HepG2 (cell line): ENCODE measurements at regions not wholly inside any gene's neighbourhood (a gene's known extent, or its start where the extent isn't known, plus 50 kb on each side); places are given as distances from the start of the nearest gene placed in this dataset.

ENCODE experiments used
- ATAC-seq: fragments of 200-7000 bp; cut with Tn5 transposase; 3 replicates; pipeline ENCODE4 v1.9.1; 2020; ENCODE audit warnings: mild to moderate bottlenecking, moderate library complexity
- BruUV-seq: library from RNA; stranded (reverse); fragments of 400-500 nt; replicated peaks from 2 replicates; lab custom pipeline; 2021; lab: Mats Ljungman, UMichigan
- CTCF ChIA-PET: fragments of 300-600 bp; formaldehyde crosslinking; extraction: SDS; loops from one replicate; lab custom pipeline; 2021; ENCODE audit warnings: low total read pairs, inconsistent platforms, low intra/inter-chr PET ratio; lab: Yijun Ruan, JAX
- POLR2A ChIA-PET: fragments of 350-600 bp; sonication (Branson Sonifier 250); formaldehyde crosslinking; loops from one replicate; lab custom pipeline; 2020; ENCODE audit warnings: antibody characterized with exemption, inconsistent platforms; lab: Yijun Ruan, JAX
- DNase-seq: peaks from one replicate; pipeline ENCODE4 v3.0.0-alpha.2; 2015; ENCODE audit warnings: low spot score
- FAIRE-seq: peaks from 3 replicates; lab custom pipeline; 2011; peaks lifted over from hg19 to GRCh38; lab: Jason Lieb, UNC
- H2AFZ ChIP-seq: one replicate; pipeline ENCODE4 v1.6.1; 2011; ENCODE audit warnings: low read length, inconsistent platforms
- H3K27ac ChIP-seq: fragments of 300-600 bp; 3 replicates; pipeline ENCODE4 v1.8.0; 2011; ENCODE audit warnings: mixed run types, mild to moderate bottlenecking, mixed read lengths, low read length, inconsistent platforms; ENCODE audit not compliant: insufficient read depth; ENCODE audit errors: extremely low read length
- H3K27me3 ChIP-seq, 2 experiments: fragments of 200-600 bp in 1 of 2; 2 replicates in 1 of 2; 3 replicates in 1 of 2; pipeline versions ENCODE4 v1.6.0 to v1.8.0; 2011; ENCODE audit warnings: low read length in 2 of 2, mild to moderate bottlenecking in 2 of 2, moderate library complexity in 2 of 2, inconsistent platforms in 1 of 2; ENCODE audit not compliant: insufficient read depth in 2 of 2, control insufficient read depth in 1 of 2
- H3K36me3 ChIP-seq, 2 experiments: fragments of 200-600 bp in 1 of 2; replicated peaks in 1 of 2; 2 replicates in 1 of 2; 3 replicates in 1 of 2; pipeline versions ENCODE4 v1.5.1 to v1.8.0; 2011; ENCODE audit warnings: low read length in 2 of 2, inconsistent platforms in 1 of 2; ENCODE audit not compliant: insufficient read depth in 2 of 2, control insufficient read depth in 1 of 2
- H3K4me1 ChIP-seq: 2 replicates; pipeline ENCODE4 v1.5.1; 2012; ENCODE audit warnings: low read length, inconsistent platforms; ENCODE audit not compliant: insufficient read depth
- H3K4me2 ChIP-seq: 2 replicates; pipeline ENCODE4 v1.6.0; 2011; ENCODE audit warnings: low read depth, low read length, inconsistent platforms
- H3K4me3 ChIP-seq, 3 experiments: fragments of 200-600 bp in 1 of 3; sonication (generic), shearing (Covaris generic) in 1 of 3; replicated peaks in 1 of 3; 2 replicates each; pipeline ENCODE4 v1.5.1; 2011 to 2016; ENCODE audit warnings: low read length in 3 of 3, inconsistent platforms in 2 of 3, low read depth in 2 of 3, mild to moderate bottlenecking in 2 of 3, control low read depth in 1 of 3, mixed read lengths in 1 of 3; ENCODE audit not compliant: insufficient read depth in 1 of 3
- H3K79me2 ChIP-seq: one replicate; pipeline ENCODE4 v1.6.1; 2011; ENCODE audit warnings: low read length, inconsistent platforms; ENCODE audit not compliant: insufficient read depth
- H3K9ac ChIP-seq: 2 replicates; pipeline ENCODE4 v1.6.0; 2011; ENCODE audit warnings: mild to moderate bottlenecking, low read depth, low read length, inconsistent platforms; ENCODE audit not compliant: insufficient read depth
- H3K9me3 ChIP-seq: 2 replicates; pipeline ENCODE4 v1.5.1; 2012; ENCODE audit warnings: mild to moderate bottlenecking, low read length
- H4K20me1 ChIP-seq: 2 replicates; pipeline ENCODE4 v1.6.0; 2011; ENCODE audit warnings: inconsistent platforms, mild to moderate bottlenecking, low read length, moderate library complexity; ENCODE audit not compliant: insufficient read depth
- DR1 ChIP-seq: sonication (generic); formaldehyde crosslinking; IDR thresholded peaks from 2 replicates; pipeline ENCODE4 v1.8.0; 2021; ENCODE audit warnings: mild to moderate bottlenecking, missing genetic modification reagents, inconsistent platforms
- E2F2 ChIP-seq: sonication (generic); formaldehyde crosslinking; IDR thresholded peaks from 2 replicates; pipeline ENCODE4 v1.4.0; 2020; ENCODE audit warnings: missing genetic modification reagents, borderline replicate concordance
- HDAC1 ChIP-seq: sonication (generic); formaldehyde crosslinking; IDR thresholded peaks from 2 replicates; pipeline ENCODE4 v1.5.1; 2020; ENCODE audit warnings: mild to moderate bottlenecking, missing genetic modification reagents
- HIVEP1 ChIP-seq: sonication (generic); formaldehyde crosslinking; IDR thresholded peaks from 2 replicates; pipeline ENCODE4 v1.4.0; 2020; ENCODE audit warnings: mild to moderate bottlenecking, missing genetic modification reagents
- HMGA1 ChIP-seq: sonication (generic); formaldehyde crosslinking; conservative IDR thresholded peaks from 2 replicates; pipeline ENCODE4 v1.4.0; 2020; ENCODE audit warnings: missing genetic modification reagents
- HNF1B ChIP-seq: sonication (generic); formaldehyde crosslinking; IDR thresholded peaks from 2 replicates; pipeline ENCODE4 v1.5.1; 2020; ENCODE audit warnings: mild to moderate bottlenecking, moderate library complexity, missing genetic modification reagents
- MAFF ChIP-seq: IDR thresholded peaks from 2 replicates; pipeline ENCODE4 v1.6.1; 2011; ENCODE audit warnings: low read depth, low read length, improper control_type of control experiment
- POLR2G ChIP-seq: fragments of 200-400 bp; formaldehyde crosslinking; IDR thresholded peaks from 2 replicates; pipeline ENCODE4 v1.6.1; 2018; ENCODE audit warnings: mild to moderate bottlenecking, low read depth, low read length, moderate library complexity
- RARA ChIP-seq: IDR thresholded peaks from 2 replicates; pipeline ENCODE4 v1.6.1; 2016; ENCODE audit warnings: missing genetic modification reagents, missing compliant biosample characterization
- RFX3 ChIP-seq: IDR thresholded peaks from 2 replicates; pipeline ENCODE4 v1.6.1; 2016; ENCODE audit warnings: missing biosample characterization, missing genetic modification reagents
- ZBTB38 ChIP-seq: sonication (generic); formaldehyde crosslinking; IDR thresholded peaks from 2 replicates; pipeline ENCODE4 v1.5.1; 2020; ENCODE audit warnings: mild to moderate bottlenecking, missing genetic modification reagents
- ZNF142 ChIP-seq: sonication (generic); formaldehyde crosslinking; IDR thresholded peaks from 2 replicates; pipeline ENCODE4 v1.4.0; 2020; ENCODE audit warnings: missing genetic modification reagents
- ZNF607 ChIP-seq: sonication (generic); formaldehyde crosslinking; IDR thresholded peaks from 2 replicates; pipeline ENCODE4 v1.5.1; 2020; ENCODE audit warnings: missing genetic modification reagents, mild to moderate bottlenecking, borderline replicate concordance
- WGBS: methylation state at CpG from one replicate; pipeline ENCODE4 v1.1.6; 2017; ENCODE audit warnings: low lambda C conversion rate; 5-methylcytosine and 5-hydroxymethylcytosine counted together
- in situ Hi-C: cut with HindIII; loops from 2 replicates; pipeline ENCODE4 v1.10.0; 2017; ENCODE audit warnings: low pct_unique_long_range_greater_than_20kb; ENCODE audit not compliant: extremely low pct_ligation_motif_present
- intact Hi-C: fragments of 100-400 bp; cut with micrococcal nuclease; formaldehyde crosslinking; loops from one replicate; pipeline ENCODE4 v1.10.0; 2022; ENCODE audit not compliant: unreplicated experiment
- TF ChIP-seq, protein P1 (sequence below): sonication (generic); formaldehyde crosslinking; IDR thresholded peaks from 2 replicates; pipeline ENCODE4 v1.9.0; 2021; ENCODE audit warnings: missing genetic modification reagents, borderline replicate concordance

GRCh38 chr6:140083375-140083774 lies 708.9 kb upstream of the CITED2 start:
- Histone ChIP-seq H3K27me3 (no peaks in the 10 kb centered on the region), H3K9ac (no peak overlapping the region), H3K79me2 (no peaks in the 10 kb centered on the region), H3K4me2 (no peak overlapping the region), H2AFZ (no peak overlapping the region), H3K9me3 (no peaks in the 10 kb centered on the region), H3K4me1 (no peaks in the 10 kb centered on the region), H3K36me3 (no peaks in the 10 kb centered on the region), H3K4me3 (no peak overlapping the region), H3K27ac (no peak overlapping the region), H4K20me1 (no peaks in the 10 kb centered on the region)
- no TSS peak for BruUV-seq
- no peak for DNase-seq
- in situ Hi-C loops (no loop called here), intact Hi-C loops (no loop called here)
- no peak for FAIRE-seq
- POLR2A ChIA-PET: no interaction called here
- CTCF ChIA-PET: no interaction called here
- 14% methylated on average over 3 of the region's 3 CpGs for WGBS
- ATAC-seq: no peak
- no peak for TF ChIP-seq RFX3 (CRISPR knock-in tag)
- no peak for TF ChIP-seq POLR2G
- TF ChIP-seq ZBTB38 (CRISPR knock-in tag): no peak
- TF ChIP-seq HDAC1 (CRISPR knock-in tag): no peak
- no peak for TF ChIP-seq RARA (CRISPR knock-in tag)
- no peak for TF ChIP-seq HIVEP1 (CRISPR knock-in tag)
- no peak for TF ChIP-seq HMGA1 (CRISPR knock-in tag)
- TF ChIP-seq ZNF607 (CRISPR knock-in tag): no peak
- TF ChIP-seq ZNF142 (CRISPR knock-in tag): no peak
- TF ChIP-seq E2F2 (CRISPR knock-in tag): no peak
- TF ChIP-seq, protein P1, sequence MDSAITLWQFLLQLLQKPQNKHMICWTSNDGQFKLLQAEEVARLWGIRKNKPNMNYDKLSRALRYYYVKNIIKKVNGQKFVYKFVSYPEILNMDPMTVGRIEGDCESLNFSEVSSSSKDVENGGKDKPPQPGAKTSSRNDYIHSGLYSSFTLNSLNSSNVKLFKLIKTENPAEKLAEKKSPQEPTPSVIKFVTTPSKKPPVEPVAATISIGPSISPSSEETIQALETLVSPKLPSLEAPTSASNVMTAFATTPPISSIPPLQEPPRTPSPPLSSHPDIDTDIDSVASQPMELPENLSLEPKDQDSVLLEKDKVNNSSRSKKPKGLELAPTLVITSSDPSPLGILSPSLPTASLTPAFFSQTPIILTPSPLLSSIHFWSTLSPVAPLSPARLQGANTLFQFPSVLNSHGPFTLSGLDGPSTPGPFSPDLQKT (CRISPR knock-in tag): no peak
- no peak for TF ChIP-seq HNF1B (CRISPR knock-in tag)
- TF ChIP-seq MAFF: no peak
- no peak for TF ChIP-seq DR1 (CRISPR knock-in tag)
